OCI-LY7 (cell line): ENCODE measurements at regions not wholly inside any gene's neighbourhood (a gene's known extent, or its start where the extent isn't known, plus 50 kb on each side); places are given as distances from the start of the nearest gene placed in this dataset.

Experiments used
- BruUV-seq: library from RNA; stranded (reverse); fragments of 400-500 nt; replicated peaks from 2 replicates; lab custom pipeline; 2021; lab: Mats Ljungman, UMichigan
- CTCF ChIA-PET: fragments of 300-600 bp; sonication (Branson Sonifier 250); formaldehyde crosslinking; loops from one replicate; lab custom pipeline; 2022; ENCODE audit warnings: antibody characterized with exemption; ENCODE audit not compliant: unreplicated experiment; lab: Charles Lee
- POLR2A ChIA-PET: fragments of 300-600 bp; sonication (Branson Sonifier 250); formaldehyde crosslinking; loops from one replicate; lab custom pipeline; 2022; ENCODE audit warnings: antibody characterized with exemption; lab: Charles Lee
- DNase-seq: peaks from one replicate; pipeline ENCODE4 v3.0.0-alpha.2; 2015; ENCODE audit warnings: low spot score
- H2AFZ ChIP-seq: fragments of 200-600 bp; sonication (generic), shearing (Covaris generic); 2 replicates; pipeline ENCODE4 v1.6.1; 2014; ENCODE audit warnings: mild to moderate bottlenecking, antibody characterized with exemption, low read length, moderate library complexity
- H3K27ac ChIP-seq: fragments of 200-600 bp; sonication (generic); 2 replicates; pipeline ENCODE4 v1.5.1; 2014; ENCODE audit warnings: mixed run types, low read depth, mild to moderate bottlenecking, moderate library complexity, low read length, inconsistent platforms; ENCODE audit not compliant: poor library complexity, severe bottlenecking
- H3K36me3 ChIP-seq: fragments of 200-600 bp; sonication (generic); 2 replicates; pipeline ENCODE4 v1.6.1; 2014; ENCODE audit warnings: mild to moderate bottlenecking, antibody characterized with exemption, low read length, moderate library complexity, mixed read lengths; ENCODE audit not compliant: insufficient read depth
- H3K4me1 ChIP-seq: fragments of 200-600 bp; sonication (generic); 2 replicates; pipeline ENCODE4 v1.5.1; 2014; ENCODE audit warnings: mild to moderate bottlenecking, low read length; ENCODE audit not compliant: insufficient read depth, poor library complexity, severe bottlenecking
- H3K4me2 ChIP-seq: fragments of 200-600 bp; sonication (generic); 2 replicates; pipeline ENCODE4 v1.6.1; 2014; ENCODE audit warnings: mild to moderate bottlenecking, low read length
- H3K4me3 ChIP-seq: fragments of 200-600 bp; sonication (generic); 2 replicates; pipeline ENCODE4 v1.5.1; 2014; ENCODE audit warnings: mild to moderate bottlenecking, low read depth, low read length; ENCODE audit not compliant: poor library complexity, severe bottlenecking
- H3K79me2 ChIP-seq: fragments of 200-600 bp; sonication (generic); 2 replicates; pipeline ENCODE4 v1.6.1; 2016; ENCODE audit warnings: low read depth, mild to moderate bottlenecking, low read length, moderate library complexity, mixed read lengths; ENCODE audit not compliant: insufficient read depth
- H3K9me2 ChIP-seq: fragments of 200-600 bp; sonication (generic); 2 replicates; pipeline ENCODE4 v1.6.1; 2016; ENCODE audit warnings: mild to moderate bottlenecking, low read length, mixed read lengths; ENCODE audit not compliant: insufficient read depth
- H3K9me3 ChIP-seq: fragments of 200-600 bp; sonication (generic); 2 replicates; pipeline ENCODE4 v1.6.1; 2014; ENCODE audit warnings: mild to moderate bottlenecking, mixed run types, low read length, mixed read lengths
- H4K20me1 ChIP-seq: fragments of 200-600 bp; sonication (generic); 2 replicates; pipeline ENCODE4 v1.6.1; 2014; ENCODE audit warnings: mild to moderate bottlenecking, antibody characterized with exemption, low read length, moderate library complexity, mixed read lengths; ENCODE audit not compliant: insufficient read depth
- CTCF ChIP-seq: fragments of 200-600 bp; sonication (generic); conservative IDR thresholded peaks from 2 replicates; pipeline ENCODE4 v1.5.1; 2014; ENCODE audit warnings: mild to moderate bottlenecking, antibody characterized with exemption, low read length, moderate library complexity, mixed read lengths
- EZH2phosphoT487 ChIP-seq: fragments of 200-600 bp; sonication (generic); IDR thresholded peaks from 2 replicates; pipeline ENCODE4 v1.6.1; 2018; ENCODE audit warnings: low read depth, borderline replicate concordance, mild to moderate bottlenecking, mixed run types, antibody characterized with exemption, low read length, moderate library complexity, mixed read lengths
- intact Hi-C: fragments of 100-400 bp; cut with micrococcal nuclease; formaldehyde crosslinking; loops from one replicate; pipeline ENCODE4 v1.10.0; 2022; ENCODE audit not compliant: unreplicated experiment

- Histone ChIP-seq H3K9me2 (no peaks in the 10 kb centered on the region), H3K79me2 (no peaks in the 10 kb centered on the region), H3K4me1 (no peaks in the 10 kb centered on the region), H3K4me3 (no peak overlapping the region), H4K20me1 (no peaks in the 10 kb centered on the region), H3K27ac (no peak overlapping the region), H3K4me2 (no peak overlapping the region), H3K36me3 (no peaks in the 10 kb centered on the region), H2AFZ (no peak overlapping the region), H3K9me3 (no peaks in the 10 kb centered on the region)
- CTCF ChIA-PET, result no interaction called here
- DNase-seq, result no peak
- intact Hi-C loops, result no loop called here
- no peak for TF ChIP-seq CTCF
- POLR2A ChIA-PET, result interaction anchor here (0.6 kb wide), 1 partner anchor 114 kb away, joined by 5 read pairs; no protein-coding TSS in a partner anchor
- BruUV-seq, result no TSS peak
These were observed 207.8 kb upstream of the MCTP2 start for GRCh38 chr15:94023531-94023930.

- no peak for DNase-seq
- intact Hi-C loops, result no loop called here
- no peak overlapping the region for H3K4me2 ChIP-seq
- BruUV-seq, result no TSS peak
- H3K36me3 ChIP-seq, result no peaks in the 10 kb centered on the region
- no peaks in the 10 kb centered on the region for H3K9me2 ChIP-seq
- TF ChIP-seq CTCF, result no peak
- TF ChIP-seq EZH2phosphoT487, result no peak
- H4K20me1 ChIP-seq, result no peaks in the 10 kb centered on the region
- POLR2A ChIA-PET, result no interaction called here
- H3K9me3 ChIP-seq, result no peaks in the 10 kb centered on the region
- H3K4me3 ChIP-seq, result no peak overlapping the region
- no peak overlapping the region for H3K27ac ChIP-seq
- CTCF ChIA-PET, result interaction anchor here (0.6 kb wide), 1 partner anchor 14 kb away, joined by 3 read pairs; no protein-coding TSS in a partner anchor
- H3K79me2 ChIP-seq, result no peaks in the 10 kb centered on the region
- no peaks in the 10 kb centered on the region for H3K4me1 ChIP-seq
- H2AFZ ChIP-seq, result no peak overlapping the region
These were observed 209.6 kb upstream of the MCTP2 start for GRCh38 chr15:94021621-94022320.

GRCh38 chr15:94019062-94019461 lies 212.3 kb upstream of the MCTP2 start:
- Histone ChIP-seq H3K9me3 (no peaks in the 10 kb centered on the region), H3K4me3 (no peak overlapping the region), H3K79me2 (no peaks in the 10 kb centered on the region), H3K4me2 (no peak overlapping the region), H3K9me2 (no peaks in the 10 kb centered on the region), H4K20me1 (no peaks in the 10 kb centered on the region), H2AFZ (no peak overlapping the region), H3K36me3 (no peaks in the 10 kb centered on the region), H3K27ac (no peak overlapping the region), H3K4me1 (no peaks in the 10 kb centered on the region)
- no peak for DNase-seq
- ChIA-PET CTCF (no interaction called here), POLR2A (no interaction called here)
- TF ChIP-seq CTCF, result no peak
- intact Hi-C loops, result no loop called here
- BruUV-seq, result no TSS peak
